ENCODE measurements at regions not wholly inside any gene's neighbourhood (a gene's known extent, or its start where the extent isn't known, plus 50 kb on each side); places are given as distances from the start of the nearest gene placed in this dataset.

DNA sequence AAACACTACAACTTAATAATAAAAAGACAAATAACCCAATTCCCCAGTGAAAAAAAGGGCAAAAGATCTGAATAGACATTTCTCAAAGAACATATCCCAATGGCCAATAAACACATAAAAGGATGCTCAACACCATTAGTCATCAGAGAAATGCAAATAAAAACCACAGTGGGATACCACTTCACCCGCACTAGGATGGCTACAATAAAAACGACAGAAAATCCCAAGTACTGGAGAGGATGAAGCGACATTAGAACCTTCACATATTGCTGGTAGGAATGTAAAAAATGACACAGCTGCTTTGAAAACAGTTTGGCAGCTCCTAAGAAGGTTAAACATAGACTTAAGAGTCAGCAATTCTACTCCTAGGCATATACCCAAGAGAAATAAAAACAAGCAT is 140.6 kb upstream of the ARX start:
- H3K36me3 ChIP-seq (replicated peaks in 1 of 2; ENCODE audit: control insufficient read depth in 1 of 2, insufficient read depth in 2 of 2, low read length in 2 of 2) = no peaks in the 10 kb centered on the region
- H3K36me3 Mint-ChIP-seq = no peaks in the 10 kb centered on the region
- TF ChIP-seq, protein P1, sequence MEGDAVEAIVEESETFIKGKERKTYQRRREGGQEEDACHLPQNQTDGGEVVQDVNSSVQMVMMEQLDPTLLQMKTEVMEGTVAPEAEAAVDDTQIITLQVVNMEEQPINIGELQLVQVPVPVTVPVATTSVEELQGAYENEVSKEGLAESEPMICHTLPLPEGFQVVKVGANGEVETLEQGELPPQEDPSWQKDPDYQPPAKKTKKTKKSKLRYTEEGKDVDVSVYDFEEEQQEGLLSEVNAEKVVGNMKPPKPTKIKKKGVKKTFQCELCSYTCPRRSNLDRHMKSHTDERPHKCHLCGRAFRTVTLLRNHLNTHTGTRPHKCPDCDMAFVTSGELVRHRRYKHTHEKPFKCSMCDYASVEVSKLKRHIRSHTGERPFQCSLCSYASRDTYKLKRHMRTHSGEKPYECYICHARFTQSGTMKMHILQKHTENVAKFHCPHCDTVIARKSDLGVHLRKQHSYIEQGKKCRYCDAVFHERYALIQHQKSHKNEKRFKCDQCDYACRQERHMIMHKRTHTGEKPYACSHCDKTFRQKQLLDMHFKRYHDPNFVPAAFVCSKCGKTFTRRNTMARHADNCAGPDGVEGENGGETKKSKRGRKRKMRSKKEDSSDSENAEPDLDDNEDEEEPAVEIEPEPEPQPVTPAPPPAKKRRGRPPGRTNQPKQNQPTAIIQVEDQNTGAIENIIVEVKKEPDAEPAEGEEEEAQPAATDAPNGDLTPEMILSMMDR (IDR thresholded peaks at IDR 0.05) = no peak
- intact Hi-C loops (cut with micrococcal nuclease) = no loop called here
- peaks cover 0 to 1% (median 0%) of the 10 kb centered on the region in 7 donors for H3K9me3 Mint-ChIP-seq
- peaks cover 2 to 7% (median 4%) of the 10 kb centered on the region in 3 donors for H3K27me3 Mint-ChIP-seq (ENCODE audit: low read depth in 3 of 3)
- H3K4me3 ChIP-seq (replicated peaks in 1 of 3; ENCODE audit: low read depth in 2 of 3, low read length in 3 of 3) = no peak overlapping the region
- H4K20me1 ChIP-seq (ENCODE audit: insufficient read depth, low read length) = no peaks in the 10 kb centered on the region
- H3K9me3 ChIP-seq (replicated peaks in 1 of 2; ENCODE audit: control insufficient read depth in 1 of 2, insufficient read depth in 1 of 2, low read length in 2 of 2) = no peaks in the 10 kb centered on the region
- no peak overlapping the region for H3K27ac ChIP-seq (ENCODE audit: low read depth in 1 of 2, low read length in 2 of 2)
- H3K4me3 Mint-ChIP-seq = no peak overlapping the region
- H3K27me3 ChIP-seq (ENCODE audit: control insufficient read depth in 2 of 2, insufficient read depth in 2 of 2, low read length in 2 of 2) = peaks cover 0 to 4% of the 10 kb centered on the region in 2 donors
- no peak overlapping the region for H3K27ac Mint-ChIP-seq
- no peaks in the 10 kb centered on the region for H3K4me1 Mint-ChIP-seq
- no CpG with 5 or more reads among the region's 3 CpGs for WGBS (ENCODE audit: insufficient coverage)
- no peak overlapping the region for H3K9ac ChIP-seq (ENCODE audit: insufficient read depth, low read length, poor library complexity, severe bottlenecking)
- H3K4me1 ChIP-seq (ENCODE audit: control insufficient read depth in 1 of 2, insufficient read depth in 2 of 2, low read length in 2 of 2) = no peaks in the 10 kb centered on the region
- no peak overlapping the region for H3K4me2 ChIP-seq (replicated peaks; ENCODE audit: extremely low read depth, low read length, poor library complexity, severe bottlenecking)
- DNase-seq = no peak
- no peaks in the 10 kb centered on the region for H3K79me2 ChIP-seq (ENCODE audit: insufficient read depth, low read length)
- no peak overlapping the region for H2AFZ ChIP-seq (ENCODE audit: insufficient read depth, low read depth, low read length, poor library complexity, severe bottlenecking)

DNA sequence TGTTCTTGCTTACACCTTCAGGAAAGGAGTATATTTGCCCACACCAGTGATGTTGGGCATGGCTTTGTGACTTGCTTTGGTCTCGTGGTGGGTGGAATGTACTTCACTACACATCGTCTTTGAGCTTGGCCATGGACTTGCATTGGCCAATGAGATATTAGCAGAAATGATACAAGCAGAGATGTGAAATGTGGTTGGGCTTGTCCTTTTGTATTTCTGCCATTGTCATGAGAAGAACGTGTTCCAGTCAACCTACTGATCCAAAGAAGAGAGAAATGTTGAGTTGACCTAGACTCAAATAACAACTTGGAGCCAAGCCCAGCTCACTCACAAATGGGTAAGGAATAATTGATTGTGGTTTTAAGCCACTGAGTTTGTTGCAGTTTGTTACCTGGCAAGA is 138.4 kb upstream of the ARX start:
- peaks cover 0 to 1% (median 0%) of the 10 kb centered on the region in 7 donors for H3K9me3 Mint-ChIP-seq
- H3K4me1 Mint-ChIP-seq = no peaks in the 10 kb centered on the region
- Histone ChIP-seq H4K20me1 (ENCODE audit: insufficient read depth, low read length) (no peaks in the 10 kb centered on the region), H2AFZ (ENCODE audit: insufficient read depth, low read depth, low read length, poor library complexity, severe bottlenecking) (no peak overlapping the region), H3K4me1 (ENCODE audit: control insufficient read depth in 1 of 2, insufficient read depth in 2 of 2, low read length in 2 of 2) (no peaks in the 10 kb centered on the region), H3K9me3 (replicated peaks in 1 of 2; ENCODE audit: control insufficient read depth in 1 of 2, insufficient read depth in 1 of 2, low read length in 2 of 2) (no peaks in the 10 kb centered on the region), H3K4me3 (replicated peaks in 1 of 3; ENCODE audit: low read depth in 2 of 3, low read length in 3 of 3) (no peak overlapping the region), H3K79me2 (ENCODE audit: insufficient read depth, low read length) (no peaks in the 10 kb centered on the region), H3K4me2 (replicated peaks; ENCODE audit: extremely low read depth, low read length, poor library complexity, severe bottlenecking) (no peak overlapping the region), H3K27me3 (ENCODE audit: control insufficient read depth in 2 of 2, insufficient read depth in 2 of 2, low read length in 2 of 2) (peaks cover 0 to 4% of the 10 kb centered on the region in 2 donors), H3K27ac (ENCODE audit: low read depth in 1 of 2, low read length in 2 of 2) (no peak overlapping the region), H3K9ac (ENCODE audit: insufficient read depth, low read length, poor library complexity, severe bottlenecking) (no peak overlapping the region), H3K36me3 (replicated peaks in 1 of 2; ENCODE audit: control insufficient read depth in 1 of 2, insufficient read depth in 2 of 2, low read length in 2 of 2) (no peaks in the 10 kb centered on the region)
- no CpG with 5 or more reads among the region's 3 CpGs for WGBS (ENCODE audit: insufficient coverage)
- TF ChIP-seq, protein P1 (IDR thresholded peaks at IDR 0.05) = no peak
- peaks cover 4 to 7% (median 4%) of the 10 kb centered on the region in 3 donors for H3K27me3 Mint-ChIP-seq (ENCODE audit: low read depth in 3 of 3)
- H3K27ac Mint-ChIP-seq = no peak overlapping the region
- H3K4me3 Mint-ChIP-seq = no peak overlapping the region
- intact Hi-C loops (cut with micrococcal nuclease) = no loop called here
- DNase-seq = no peak
- no peaks in the 10 kb centered on the region for H3K36me3 Mint-ChIP-seq

Measured in CD14-positive monocyte (primary cell).